SK-N-SH (cell line): ENCODE measurements at regions not wholly inside any gene's neighbourhood (a gene's known extent, or its start where the extent isn't known, plus 50 kb on each side); places are given as distances from the start of the nearest gene placed in this dataset.

Experiments
- CTCF ChIA-PET: fragments of 300-600, 350-600 bp; formaldehyde crosslinking; extraction: SDS; loops from one replicate; lab custom pipeline; 2021; lab: Yijun Ruan, JAX
- POLR2A ChIA-PET: fragments of 350-600 bp; sonication (Branson Sonifier 250); formaldehyde crosslinking; extraction: SDS; loops from one replicate; lab custom pipeline; 2020; ENCODE audit warnings: antibody characterized with exemption, inconsistent platforms; lab: Yijun Ruan, JAX
- DNase-seq: peaks from one replicate; pipeline ENCODE4 v3.0.0; 2012
- H2AFZ ChIP-seq: fragments of 200-600 bp; sonication (generic); 2 replicates; pipeline ENCODE4 v1.8.1; 2016; ENCODE audit warnings: antibody characterized with exemption, mild to moderate bottlenecking, low read depth
- H3F3A ChIP-seq: fragments of 200-600 bp; sonication (generic); replicated peaks from 2 replicates; pipeline ENCODE3; 2016; ENCODE audit warnings: antibody characterized with exemption, mild to moderate bottlenecking; ENCODE audit not compliant: insufficient read depth
- H3K27ac ChIP-seq, 2 experiments: fragments of 200-500 bp in 1 of 2; fragments of 200-600 bp in 1 of 2; sonication (Bioruptor generic) in 1 of 2; sonication (generic), shearing (Covaris generic) in 1 of 2; 2 replicates each; pipeline versions ENCODE4 v1.5.1 to v1.6.1; 2014 to 2016; ENCODE audit warnings: low read depth in 2 of 2, inconsistent platforms in 1 of 2, low read length in 1 of 2, mild to moderate bottlenecking in 1 of 2, mixed read lengths in 1 of 2
- H3K27me3 ChIP-seq: fragments of 200-600 bp; sonication (generic), shearing (Covaris generic); 2 replicates; pipeline ENCODE4 v1.6.1; 2016; ENCODE audit warnings: mixed run types; ENCODE audit not compliant: insufficient read depth
- H3K36me3 ChIP-seq, 2 experiments: fragments of 200-500 bp in 1 of 2; fragments of 200-600 bp in 1 of 2; sonication (Bioruptor generic) in 1 of 2; sonication (generic) in 1 of 2; replicated peaks in 1 of 2; 2 replicates each; pipeline versions ENCODE3 to v1.5.1; 2014 to 2016; ENCODE audit warnings: low read length in 1 of 2, mild to moderate bottlenecking in 1 of 2; ENCODE audit not compliant: insufficient read depth in 2 of 2, control insufficient read depth in 1 of 2
- H3K4me1 ChIP-seq, 2 experiments: fragments of 200-500 bp in 1 of 2; fragments of 200-600 bp in 1 of 2; sonication (Bioruptor generic) in 1 of 2; sonication (generic), shearing (Covaris generic) in 1 of 2; 2 replicates each; pipeline versions ENCODE4 v1.5.1 to v1.6.1; 2014 to 2016; ENCODE audit warnings: low read depth in 1 of 2, low read length in 1 of 2, mixed run types in 1 of 2; ENCODE audit not compliant: insufficient read depth in 2 of 2, control insufficient read depth in 1 of 2
- H3K4me2 ChIP-seq: fragments of 200-600 bp; sonication (generic), shearing (Covaris generic); 2 replicates; pipeline ENCODE4 v1.6.1; 2017; ENCODE audit warnings: mixed run types
- H3K4me3 ChIP-seq, 2 experiments: fragments of 200-500 bp in 1 of 2; fragments of 200-600 bp in 1 of 2; sonication (Bioruptor generic) in 1 of 2; sonication (generic), shearing (Covaris generic) in 1 of 2; 2 replicates each; pipeline versions ENCODE4 v1.5.1 to v1.8.1; 2014 to 2016; ENCODE audit warnings: low read depth in 2 of 2, inconsistent platforms in 1 of 2, low read length in 1 of 2, mild to moderate bottlenecking in 1 of 2, mixed read lengths in 1 of 2, moderate library complexity in 1 of 2
- H3K79me2 ChIP-seq: fragments of 200-600 bp; sonication (generic); 2 replicates; pipeline ENCODE4 v1.8.1; 2017; ENCODE audit warnings: mild to moderate bottlenecking; ENCODE audit not compliant: insufficient read depth
- H3K9ac ChIP-seq: fragments of 200-600 bp; sonication (generic); 2 replicates; pipeline ENCODE4 v1.6.1; 2017; ENCODE audit warnings: mixed run types
- H3K9me2 ChIP-seq: fragments of 200-600 bp; sonication (generic); 2 replicates; pipeline ENCODE4 v1.6.1; 2017; ENCODE audit warnings: mixed run types
- H3K9me3 ChIP-seq: fragments of 200-600 bp; sonication (generic); 2 replicates; pipeline ENCODE4 v1.6.1; 2017; ENCODE audit warnings: mixed run types, mild to moderate bottlenecking, moderate library complexity
- H4K20me1 ChIP-seq: fragments of 200-600 bp; sonication (generic); 2 replicates; pipeline ENCODE4 v1.6.1; 2017; ENCODE audit warnings: mild to moderate bottlenecking, mixed run types; ENCODE audit not compliant: insufficient read depth
- CHD2 ChIP-seq: fragments of 150-350 bp; IDR thresholded peaks from 2 replicates; pipeline ENCODE4 v1.6.1; 2018; ENCODE audit warnings: low read length; ENCODE audit not compliant: partially characterized antibody
- ELF1 ChIP-seq: IDR thresholded peaks from 2 replicates; pipeline ENCODE4 v1.4.0; 2012
- EP300 ChIP-seq, 2 experiments: IDR thresholded peaks; 2 replicates each; pipeline versions ENCODE4 v1.4.0 to v1.6.1; 2012; ENCODE audit warnings: borderline replicate concordance in 1 of 2, low read depth in 1 of 2, low read length in 1 of 2
- FOXJ3 ChIP-seq: sonication (generic); formaldehyde crosslinking; IDR thresholded peaks from 2 replicates; pipeline ENCODE4 v1.5.1; 2020; ENCODE audit warnings: mild to moderate bottlenecking, missing genetic modification reagents
- NRF1 ChIP-seq: IDR thresholded peaks from 2 replicates; pipeline ENCODE4 v1.6.1; 2012; ENCODE audit warnings: low read depth, mild to moderate bottlenecking, low read length
- RAD21 ChIP-seq: IDR thresholded peaks from 2 replicates; pipeline ENCODE4 v1.6.1; 2012; ENCODE audit warnings: mild to moderate bottlenecking, low read length
- RCOR1 ChIP-seq: fragments of 150-350 bp; IDR thresholded peaks from 2 replicates; pipeline ENCODE4 v1.6.1; 2017; ENCODE audit warnings: antibody characterized with exemption, low read length
- RFX5 ChIP-seq: IDR thresholded peaks from 2 replicates; pipeline ENCODE4 v1.6.1; 2012; ENCODE audit warnings: mild to moderate bottlenecking, improper control_type of control experiment, low read length
- RXRA ChIP-seq: IDR thresholded peaks from 2 replicates; pipeline ENCODE4 v1.4.0; 2012; ENCODE audit warnings: low read depth, mild to moderate bottlenecking, borderline replicate concordance
- SIN3A ChIP-seq: IDR thresholded peaks from 2 replicates; pipeline ENCODE4 v1.6.1; 2012; ENCODE audit warnings: low read depth, mild to moderate bottlenecking, low read length, moderate library complexity, borderline replicate concordance
- TAF1 ChIP-seq: IDR thresholded peaks from 2 replicates; pipeline ENCODE4 v1.6.1; 2012; ENCODE audit warnings: low read depth, mild to moderate bottlenecking, low read length, moderate library complexity, borderline replicate concordance
- TCF12 ChIP-seq: IDR thresholded peaks from 2 replicates; pipeline ENCODE4 v1.4.0; 2012
- WGBS: methylation state at CpG from one replicate; pipeline ENCODE4 v1.1.6; 2017; ENCODE audit warnings: low lambda C conversion rate; 5-methylcytosine and 5-hydroxymethylcytosine counted together
- TF ChIP-seq, protein P1 (sequence below): IDR thresholded peaks from 2 replicates; pipeline ENCODE4 v1.4.0; 2012; ENCODE audit warnings: low read depth, borderline replicate concordance
- TF ChIP-seq, protein P2 (sequence below): fragments of 150-350 bp; IDR thresholded peaks from 2 replicates; pipeline ENCODE4 v1.6.1; 2017; ENCODE audit warnings: antibody characterized with exemption, low read length, low read depth, borderline replicate concordance
- TF ChIP-seq, protein P3 (sequence below): IDR thresholded peaks from 2 replicates; pipeline ENCODE4 v1.6.1; 2012; ENCODE audit warnings: mild to moderate bottlenecking, low read depth, low read length, moderate library complexity
- TF ChIP-seq, protein P4 (sequence below): IDR thresholded peaks from 2 replicates; pipeline ENCODE4 v1.4.0; 2012; ENCODE audit warnings: low read depth, borderline replicate concordance
- TF ChIP-seq, protein P5 (sequence below): fragments of 150-350 bp; IDR thresholded peaks from 2 replicates; pipeline ENCODE4 v1.6.1; 2016; ENCODE audit warnings: mild to moderate bottlenecking, low read depth, low read length
- TF ChIP-seq, protein P6 (sequence below): fragments of 200-600 bp; sonication (generic); IDR thresholded peaks from 2 replicates; pipeline ENCODE4 v1.6.1; 2017; ENCODE audit warnings: antibody characterized with exemption, mild to moderate bottlenecking, moderate library complexity

DNA sequence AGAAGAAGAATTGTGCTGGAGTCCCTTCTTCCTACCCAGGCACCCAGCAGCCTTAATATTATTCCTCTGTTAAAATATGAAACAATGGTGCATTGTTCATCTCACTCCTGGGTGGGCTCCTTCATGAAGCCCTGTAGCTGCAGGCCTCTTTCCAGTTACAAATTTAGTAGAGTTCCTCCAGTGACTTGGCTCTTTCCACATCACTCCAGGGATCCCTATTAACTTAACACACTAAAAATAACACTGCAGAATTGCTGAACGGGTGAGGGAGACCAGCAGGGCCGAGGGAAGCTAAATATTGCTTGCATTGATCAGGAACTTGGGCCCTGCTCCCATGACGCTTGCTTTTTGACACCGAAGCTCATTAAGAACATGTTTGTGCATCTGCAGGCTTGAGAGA, 142.3 kb downstream of the PDCD6IP start (continued):
- TF ChIP-seq, protein P1, sequence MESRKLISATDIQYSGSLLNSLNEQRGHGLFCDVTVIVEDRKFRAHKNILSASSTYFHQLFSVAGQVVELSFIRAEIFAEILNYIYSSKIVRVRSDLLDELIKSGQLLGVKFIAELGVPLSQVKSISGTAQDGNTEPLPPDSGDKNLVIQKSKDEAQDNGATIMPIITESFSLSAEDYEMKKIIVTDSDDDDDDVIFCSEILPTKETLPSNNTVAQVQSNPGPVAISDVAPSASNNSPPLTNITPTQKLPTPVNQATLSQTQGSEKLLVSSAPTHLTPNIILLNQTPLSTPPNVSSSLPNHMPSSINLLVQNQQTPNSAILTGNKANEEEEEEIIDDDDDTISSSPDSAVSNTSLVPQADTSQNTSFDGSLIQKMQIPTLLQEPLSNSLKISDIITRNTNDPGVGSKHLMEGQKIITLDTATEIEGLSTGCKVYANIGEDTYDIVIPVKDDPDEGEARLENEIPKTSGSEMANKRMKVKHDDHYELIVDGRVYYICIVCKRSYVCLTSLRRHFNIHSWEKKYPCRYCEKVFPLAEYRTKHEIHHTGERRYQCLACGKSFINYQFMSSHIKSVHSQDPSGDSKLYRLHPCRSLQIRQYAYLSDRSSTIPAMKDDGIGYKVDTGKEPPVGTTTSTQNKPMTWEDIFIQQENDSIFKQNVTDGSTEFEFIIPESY = no peak
- no peak for TF ChIP-seq NRF1
- TF ChIP-seq TCF12 = no peak
- no peak for TF ChIP-seq EP300 (IDR thresholded peaks at IDR 0.05; ENCODE audit: borderline replicate concordance in 1 of 2, low read depth in 1 of 2, low read length in 1 of 2)
- TF ChIP-seq RAD21 = no peak
- TF ChIP-seq, protein P2, sequence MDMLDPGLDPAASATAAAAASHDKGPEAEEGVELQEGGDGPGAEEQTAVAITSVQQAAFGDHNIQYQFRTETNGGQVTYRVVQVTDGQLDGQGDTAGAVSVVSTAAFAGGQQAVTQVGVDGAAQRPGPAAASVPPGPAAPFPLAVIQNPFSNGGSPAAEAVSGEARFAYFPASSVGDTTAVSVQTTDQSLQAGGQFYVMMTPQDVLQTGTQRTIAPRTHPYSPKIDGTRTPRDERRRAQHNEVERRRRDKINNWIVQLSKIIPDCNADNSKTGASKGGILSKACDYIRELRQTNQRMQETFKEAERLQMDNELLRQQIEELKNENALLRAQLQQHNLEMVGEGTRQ = no peak
- TF ChIP-seq ELF1 = no peak
- TF ChIP-seq RFX5 = no peak
- no peak for TF ChIP-seq RXRA
- no peak for TF ChIP-seq TAF1

DNA sequence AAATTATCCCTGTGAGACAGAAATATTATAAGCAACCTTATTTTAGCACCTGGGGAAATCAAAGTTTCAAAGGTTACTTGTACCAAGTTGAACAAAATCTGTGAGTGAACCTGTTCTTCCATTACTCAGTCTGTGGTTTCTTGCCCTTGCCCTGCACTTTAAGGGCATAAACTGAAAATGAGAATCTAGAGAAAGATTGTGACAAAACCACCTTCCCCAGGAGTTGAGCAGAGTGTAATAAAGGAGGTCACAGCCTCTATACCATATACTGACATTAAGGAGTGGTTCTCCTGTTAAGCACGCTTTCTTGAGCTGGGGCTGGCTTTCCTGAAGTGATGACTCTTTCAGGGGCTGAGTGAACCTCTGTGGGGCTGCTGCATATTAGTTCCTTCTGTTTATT, 143.4 kb downstream of the PDCD6IP start:
- no peak overlapping the region; a peak in 1 of 4 replicates for H3K27ac ChIP-seq
- POLR2A ChIA-PET = no interaction called here
- WGBS = 44% methylated on average over 1 of the region's 1 CpG
- H3K4me1 ChIP-seq = peaks cover 7 to 14% of the 10 kb centered on the region in 2 experiments; a peak in 2 of 4 replicates
- no peak for DNase-seq
- no peaks in the 10 kb centered on the region for H3K79me2 ChIP-seq
- no peak overlapping the region for H2AFZ ChIP-seq
- no peaks in the 10 kb centered on the region for H4K20me1 ChIP-seq
- no peaks in the 10 kb centered on the region for H3K27me3 ChIP-seq
- no peaks in the 10 kb centered on the region for H3K9me3 ChIP-seq
- no peaks in the 10 kb centered on the region for H3F3A ChIP-seq
- no peaks in the 10 kb centered on the region for H3K36me3 ChIP-seq
- CTCF ChIA-PET = no interaction called here
- no peak overlapping the region for H3K4me2 ChIP-seq
- H3K9ac ChIP-seq = no peak overlapping the region
- no peaks in the 10 kb centered on the region for H3K9me2 ChIP-seq
- H3K4me3 ChIP-seq = no peak overlapping the region
- TF ChIP-seq, protein P3, sequence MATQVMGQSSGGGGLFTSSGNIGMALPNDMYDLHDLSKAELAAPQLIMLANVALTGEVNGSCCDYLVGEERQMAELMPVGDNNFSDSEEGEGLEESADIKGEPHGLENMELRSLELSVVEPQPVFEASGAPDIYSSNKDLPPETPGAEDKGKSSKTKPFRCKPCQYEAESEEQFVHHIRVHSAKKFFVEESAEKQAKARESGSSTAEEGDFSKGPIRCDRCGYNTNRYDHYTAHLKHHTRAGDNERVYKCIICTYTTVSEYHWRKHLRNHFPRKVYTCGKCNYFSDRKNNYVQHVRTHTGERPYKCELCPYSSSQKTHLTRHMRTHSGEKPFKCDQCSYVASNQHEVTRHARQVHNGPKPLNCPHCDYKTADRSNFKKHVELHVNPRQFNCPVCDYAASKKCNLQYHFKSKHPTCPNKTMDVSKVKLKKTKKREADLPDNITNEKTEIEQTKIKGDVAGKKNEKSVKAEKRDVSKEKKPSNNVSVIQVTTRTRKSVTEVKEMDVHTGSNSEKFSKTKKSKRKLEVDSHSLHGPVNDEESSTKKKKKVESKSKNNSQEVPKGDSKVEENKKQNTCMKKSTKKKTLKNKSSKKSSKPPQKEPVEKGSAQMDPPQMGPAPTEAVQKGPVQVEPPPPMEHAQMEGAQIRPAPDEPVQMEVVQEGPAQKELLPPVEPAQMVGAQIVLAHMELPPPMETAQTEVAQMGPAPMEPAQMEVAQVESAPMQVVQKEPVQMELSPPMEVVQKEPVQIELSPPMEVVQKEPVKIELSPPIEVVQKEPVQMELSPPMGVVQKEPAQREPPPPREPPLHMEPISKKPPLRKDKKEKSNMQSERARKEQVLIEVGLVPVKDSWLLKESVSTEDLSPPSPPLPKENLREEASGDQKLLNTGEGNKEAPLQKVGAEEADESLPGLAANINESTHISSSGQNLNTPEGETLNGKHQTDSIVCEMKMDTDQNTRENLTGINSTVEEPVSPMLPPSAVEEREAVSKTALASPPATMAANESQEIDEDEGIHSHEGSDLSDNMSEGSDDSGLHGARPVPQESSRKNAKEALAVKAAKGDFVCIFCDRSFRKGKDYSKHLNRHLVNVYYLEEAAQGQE = no peak
- TF ChIP-seq SIN3A (no peak), TAF1 (no peak), FOXJ3 (CRISPR knock-in tag) (no peak), RCOR1 (no peak), CHD2 (no peak), RAD21 (no peak), RFX5 (no peak), EP300 (IDR thresholded peaks at IDR 0.05; ENCODE audit: borderline replicate concordance in 1 of 2, low read depth in 1 of 2, low read length in 1 of 2) (no peak), ELF1 (no peak)
- TF ChIP-seq, protein P1 = no peak
- TF ChIP-seq, protein P4, sequence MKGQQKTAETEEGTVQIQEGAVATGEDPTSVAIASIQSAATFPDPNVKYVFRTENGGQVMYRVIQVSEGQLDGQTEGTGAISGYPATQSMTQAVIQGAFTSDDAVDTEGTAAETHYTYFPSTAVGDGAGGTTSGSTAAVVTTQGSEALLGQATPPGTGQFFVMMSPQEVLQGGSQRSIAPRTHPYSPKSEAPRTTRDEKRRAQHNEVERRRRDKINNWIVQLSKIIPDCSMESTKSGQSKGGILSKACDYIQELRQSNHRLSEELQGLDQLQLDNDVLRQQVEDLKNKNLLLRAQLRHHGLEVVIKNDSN = no peak
- TF ChIP-seq, protein P5, sequence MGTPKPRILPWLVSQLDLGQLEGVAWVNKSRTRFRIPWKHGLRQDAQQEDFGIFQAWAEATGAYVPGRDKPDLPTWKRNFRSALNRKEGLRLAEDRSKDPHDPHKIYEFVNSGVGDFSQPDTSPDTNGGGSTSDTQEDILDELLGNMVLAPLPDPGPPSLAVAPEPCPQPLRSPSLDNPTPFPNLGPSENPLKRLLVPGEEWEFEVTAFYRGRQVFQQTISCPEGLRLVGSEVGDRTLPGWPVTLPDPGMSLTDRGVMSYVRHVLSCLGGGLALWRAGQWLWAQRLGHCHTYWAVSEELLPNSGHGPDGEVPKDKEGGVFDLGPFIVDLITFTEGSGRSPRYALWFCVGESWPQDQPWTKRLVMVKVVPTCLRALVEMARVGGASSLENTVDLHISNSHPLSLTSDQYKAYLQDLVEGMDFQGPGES = no peak
- TF ChIP-seq, protein P6, sequence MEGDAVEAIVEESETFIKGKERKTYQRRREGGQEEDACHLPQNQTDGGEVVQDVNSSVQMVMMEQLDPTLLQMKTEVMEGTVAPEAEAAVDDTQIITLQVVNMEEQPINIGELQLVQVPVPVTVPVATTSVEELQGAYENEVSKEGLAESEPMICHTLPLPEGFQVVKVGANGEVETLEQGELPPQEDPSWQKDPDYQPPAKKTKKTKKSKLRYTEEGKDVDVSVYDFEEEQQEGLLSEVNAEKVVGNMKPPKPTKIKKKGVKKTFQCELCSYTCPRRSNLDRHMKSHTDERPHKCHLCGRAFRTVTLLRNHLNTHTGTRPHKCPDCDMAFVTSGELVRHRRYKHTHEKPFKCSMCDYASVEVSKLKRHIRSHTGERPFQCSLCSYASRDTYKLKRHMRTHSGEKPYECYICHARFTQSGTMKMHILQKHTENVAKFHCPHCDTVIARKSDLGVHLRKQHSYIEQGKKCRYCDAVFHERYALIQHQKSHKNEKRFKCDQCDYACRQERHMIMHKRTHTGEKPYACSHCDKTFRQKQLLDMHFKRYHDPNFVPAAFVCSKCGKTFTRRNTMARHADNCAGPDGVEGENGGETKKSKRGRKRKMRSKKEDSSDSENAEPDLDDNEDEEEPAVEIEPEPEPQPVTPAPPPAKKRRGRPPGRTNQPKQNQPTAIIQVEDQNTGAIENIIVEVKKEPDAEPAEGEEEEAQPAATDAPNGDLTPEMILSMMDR = no peak
